ENCODE measurements at regions not wholly inside any gene's neighbourhood (a gene's known extent, or its start where the extent isn't known, plus 50 kb on each side); places are given as distances from the start of the nearest gene placed in this dataset.

DNA sequence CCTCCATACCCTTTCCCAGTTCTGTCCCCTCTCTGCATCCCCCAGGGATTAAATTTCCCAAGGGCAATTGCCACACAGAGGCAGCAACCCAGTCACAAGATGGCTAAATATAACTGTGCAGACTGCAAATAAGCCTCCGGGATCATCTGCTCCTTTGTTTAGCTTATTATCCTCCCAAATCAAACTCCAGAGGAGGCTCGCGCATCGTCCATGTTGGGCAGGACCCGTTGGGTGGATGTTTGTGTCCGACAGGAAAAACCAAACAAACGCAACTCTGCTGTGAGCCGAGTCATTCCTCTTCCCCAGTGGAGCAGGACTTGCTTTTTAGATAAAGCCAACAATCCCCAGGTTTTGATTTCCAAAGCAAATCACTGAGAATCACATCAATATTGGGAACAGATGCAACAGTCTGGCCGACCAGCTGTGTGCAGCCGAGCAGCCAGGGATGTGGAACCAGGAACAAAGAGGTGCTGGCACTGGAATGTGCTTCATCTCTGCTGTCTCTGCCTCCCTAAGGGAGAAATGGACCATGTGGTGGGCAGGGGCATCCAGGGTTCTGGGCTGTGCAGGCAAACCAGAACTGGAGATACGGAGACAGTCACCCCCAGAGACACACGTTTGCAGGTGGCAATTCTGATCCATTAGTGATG is 89.8 kb downstream of the PTTG1 start:
- DNase-seq (ENCODE audit: low read depth) = no peak

All from stimulated activated CD8-positive, alpha-beta memory T cell treated with anti-CD3 and anti-CD28 coated beads, Interleukin-12 subunit alpha, Interleukin-12 subunit beta, amount 100 ng/mL, for 1 hour (primary cell).